NB4 (cell line): ENCODE measurements at regions not wholly inside any gene's neighbourhood (a gene's known extent, or its start where the extent isn't known, plus 50 kb on each side); places are given as distances from the start of the nearest gene placed in this dataset.
A peak's percentile ranks its signal among the peaks of the same experiment; 100 is the strongest.

Source experiments
- DNase-seq: peaks from one replicate; pipeline ENCODE4 v3.0.0; 2010; ENCODE audit warnings: low read depth
- H3K4me3 ChIP-seq: one replicate; pipeline ENCODE4 v1.5.1; 2011; ENCODE audit warnings: mild to moderate bottlenecking, low read depth, low read length, moderate library complexity
- CTCF ChIP-seq: IDR thresholded peaks from one replicate; pipeline ENCODE4 v1.5.1; 2012; ENCODE audit warnings: low read depth, low read length
- MAX ChIP-seq: IDR thresholded peaks from 2 replicates; pipeline ENCODE4 v1.6.1; 2011; ENCODE audit warnings: low read depth, low read length
- MYC ChIP-seq: IDR thresholded peaks from 2 replicates; pipeline ENCODE4 v1.6.1; 2011; ENCODE audit warnings: low read depth, low read length
- POLR2A ChIP-seq: IDR thresholded peaks from 2 replicates; pipeline ENCODE4 v1.6.1; 2011; ENCODE audit warnings: mild to moderate bottlenecking; ENCODE audit not compliant: insufficient read length; ENCODE audit errors: extremely low read depth

DNA sequence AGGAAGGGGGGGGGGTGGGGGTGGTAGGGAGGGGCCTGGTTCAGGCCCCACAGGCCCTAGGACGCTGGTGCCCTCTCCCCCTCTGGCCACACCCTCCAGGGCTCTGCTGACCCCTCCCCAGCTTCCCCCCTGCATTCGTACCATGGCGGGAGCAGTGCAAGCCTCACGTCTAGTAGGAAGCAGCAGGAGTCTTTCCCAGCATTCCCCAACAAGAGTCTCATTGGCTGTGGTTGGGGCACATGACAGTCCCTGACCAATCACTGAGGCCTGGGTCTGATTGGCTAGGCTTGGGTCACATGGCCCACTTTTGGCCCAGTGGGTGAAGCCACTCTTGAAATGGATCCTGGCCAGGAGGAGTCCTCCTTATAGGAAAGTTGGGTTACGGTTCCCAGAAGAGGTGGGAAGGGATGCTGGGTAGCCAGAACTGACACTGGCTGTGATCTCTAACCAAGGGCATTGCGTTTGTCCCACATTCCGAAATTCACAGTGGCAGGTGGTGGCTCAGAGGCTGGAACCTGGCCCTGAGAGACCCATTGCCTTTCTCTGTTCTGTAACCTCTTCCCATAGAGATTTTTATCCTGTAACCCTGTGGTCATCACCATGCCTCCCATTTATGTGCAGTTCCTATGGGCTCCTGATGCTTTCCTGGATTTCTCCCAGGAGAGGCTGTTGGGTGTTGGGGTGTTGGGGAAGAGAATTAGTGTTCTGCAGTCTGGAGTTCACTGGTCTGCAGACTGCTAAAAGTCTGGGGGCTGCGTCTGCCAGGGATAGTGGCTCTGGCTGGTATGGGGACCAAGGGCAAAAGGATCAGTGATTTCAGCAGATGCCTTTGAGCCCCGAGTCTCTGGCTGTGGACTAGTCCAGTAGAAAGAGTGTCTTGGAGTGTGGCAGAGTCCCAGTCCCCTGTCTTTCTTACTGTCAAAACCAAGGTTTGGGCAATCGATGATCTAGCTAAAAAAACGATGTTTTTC is 58.9 kb upstream of the MYEOV start:
- DNase-seq, result no peak
- H3K4me3 ChIP-seq, result no peak overlapping the region
- no peak for TF ChIP-seq CTCF
- TF ChIP-seq MYC, result no peak
- no peak for TF ChIP-seq POLR2A
- TF ChIP-seq MAX, result no peak

DNA sequence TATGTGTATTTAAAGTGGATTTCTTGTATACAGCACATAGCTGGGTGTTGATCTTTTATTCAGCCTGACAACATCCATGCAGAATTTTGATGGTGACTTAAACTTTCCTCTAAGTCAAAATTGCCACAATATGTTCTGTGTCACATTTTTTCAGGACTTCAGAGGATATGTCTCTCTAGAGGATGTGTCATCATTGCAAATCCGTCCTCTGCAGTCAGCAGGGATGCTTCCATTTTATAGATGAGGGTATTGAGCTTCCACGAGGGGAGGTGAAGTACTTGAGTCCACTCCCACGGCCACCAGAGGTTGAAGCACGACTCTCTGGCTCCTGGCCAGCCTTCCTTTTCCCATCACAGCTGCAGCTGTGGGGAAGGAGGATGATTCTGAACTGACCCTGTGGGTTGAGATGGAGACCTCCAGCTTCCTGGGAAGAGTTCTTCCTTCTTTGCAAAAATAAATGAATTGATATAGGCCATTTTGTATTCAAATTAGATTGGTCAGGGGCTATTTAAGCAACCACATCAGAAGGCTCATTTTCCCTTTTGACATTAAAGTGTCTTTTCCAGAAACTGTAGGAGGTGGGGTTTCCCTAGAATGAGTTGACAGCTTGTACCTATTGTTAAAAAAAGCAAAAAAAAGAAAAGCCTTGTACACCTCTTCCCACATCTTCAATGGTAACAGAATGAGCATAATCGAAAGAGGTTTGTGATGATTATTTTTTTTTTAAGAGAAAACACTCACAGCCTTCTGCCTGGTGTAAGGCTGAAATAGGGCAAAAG is 55.2 kb upstream of the MYEOV start:
- TF ChIP-seq MYC, result no peak
- no peak for DNase-seq
- H3K4me3 ChIP-seq, result no peak overlapping the region

DNA sequence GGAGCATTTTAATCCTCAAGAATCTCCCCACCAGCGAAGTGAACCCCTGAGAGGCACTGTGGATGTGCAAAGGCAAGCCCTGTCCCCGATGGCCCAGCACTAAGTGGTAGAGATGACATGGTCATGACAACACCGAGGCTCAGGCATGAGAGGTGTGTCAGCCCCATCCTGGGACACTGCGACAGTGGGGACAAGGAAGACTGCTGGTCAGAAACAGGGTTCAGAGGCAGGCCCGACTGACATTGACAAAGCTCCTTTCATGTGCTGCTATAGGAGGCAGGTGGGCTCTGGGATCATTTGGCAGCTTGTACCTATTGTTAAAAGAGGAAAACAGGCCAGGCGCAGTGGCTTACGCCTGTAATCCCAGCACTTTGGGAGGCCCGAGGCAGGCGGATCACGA is 54.3 kb upstream of the MYEOV start:
- TF ChIP-seq POLR2A (no peak), MAX (no peak), MYC (no peak)
- DNase-seq, result no peak

DNA sequence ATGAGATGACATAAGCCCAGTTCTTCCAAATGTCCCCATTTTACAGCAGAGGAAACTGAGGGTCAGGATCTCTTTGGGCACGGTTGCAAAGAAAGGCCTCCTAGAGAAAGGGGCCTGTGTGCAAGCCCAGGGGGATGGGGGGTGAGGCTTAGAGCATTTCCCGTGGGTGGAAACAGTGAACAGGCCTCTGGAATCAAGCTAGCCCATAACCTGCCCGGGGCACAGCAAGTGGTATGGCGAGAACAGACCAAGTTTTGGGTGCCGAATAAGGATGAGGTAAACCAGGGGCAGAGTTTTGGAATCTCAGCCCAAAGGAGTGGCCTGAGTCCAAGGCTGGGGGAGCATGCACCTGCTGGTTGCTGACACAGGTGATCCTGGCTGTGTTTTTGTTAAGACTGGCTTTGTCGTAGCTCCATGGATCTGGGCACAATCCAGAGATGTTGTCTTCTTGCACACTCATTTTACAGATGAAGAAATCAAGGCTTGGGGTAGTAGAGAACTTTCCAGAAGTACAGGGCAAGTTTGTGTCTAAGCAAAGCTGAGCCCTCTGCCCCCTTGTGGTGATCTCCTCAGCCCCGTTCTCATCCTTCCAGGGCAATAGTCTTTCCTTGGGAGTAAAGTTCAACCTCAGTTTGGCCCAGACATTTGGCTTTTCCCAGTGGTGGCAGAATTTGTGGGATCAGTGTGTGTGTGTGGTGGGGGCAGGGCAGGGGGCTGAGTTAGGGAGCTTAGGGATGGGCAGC is 53.5 kb upstream of the MYEOV start:
- DNase-seq, result peak; percentile 11
- no peak for TF ChIP-seq POLR2A
- TF ChIP-seq CTCF, result peak; percentile 41
- no peak for TF ChIP-seq MAX
- no peak for TF ChIP-seq MYC
- no peak overlapping the region for H3K4me3 ChIP-seq

More for the DNA sequence above, 54.3 kb upstream of the MYEOV start:
- H3K4me3 ChIP-seq, result no peak overlapping the region

- no peak for DNase-seq
- TF ChIP-seq POLR2A (no peak), MAX (no peak), MYC (no peak), CTCF (no peak)
- H3K4me3 ChIP-seq, result no peak overlapping the region
These were observed 52.7 kb upstream of the MYEOV start for GRCh38 chr11:69241075-69241740.

- no peak for TF ChIP-seq CTCF
- no peak for TF ChIP-seq MYC
- TF ChIP-seq MAX, result no peak
- no peak for TF ChIP-seq POLR2A
- H3K4me3 ChIP-seq, result no peak overlapping the region
- DNase-seq, result no peak
These were observed 52.1 kb upstream of the MYEOV start for GRCh38 chr11:69241844-69242243.
